Osteoblast (primary cell): ENCODE measurements at regions not wholly inside any gene's neighbourhood (a gene's known extent, or its start where the extent isn't known, plus 50 kb on each side); places are given as distances from the start of the nearest gene placed in this dataset.

Experiments
- DNase-seq: peaks from one replicate; pipeline ENCODE4 v3.0.0; 2011; ENCODE audit warnings: low spot score, mixed read lengths; ENCODE audit not compliant: insufficient read length; ENCODE audit errors: missing footprints
- H2AFZ ChIP-seq: 2 replicates; pipeline ENCODE4 v1.6.0; 2011; ENCODE audit warnings: mild to moderate bottlenecking, low read length
- H3K27ac ChIP-seq: 2 replicates; pipeline ENCODE4 v1.5.1; 2011; ENCODE audit warnings: mild to moderate bottlenecking, low read depth, low read length, moderate library complexity
- H3K27me3 ChIP-seq: 2 replicates; pipeline ENCODE4 v1.6.0; 2012; ENCODE audit warnings: mild to moderate bottlenecking, control low read depth, inconsistent platforms, low read length, moderate library complexity; ENCODE audit not compliant: insufficient read depth
- H3K36me3 ChIP-seq: 2 replicates; pipeline ENCODE4 v1.5.1; 2011; ENCODE audit warnings: mild to moderate bottlenecking, low read length, control low read depth, moderate library complexity; ENCODE audit not compliant: insufficient read depth
- H3K4me1 ChIP-seq: 2 replicates; pipeline ENCODE4 v1.5.1; 2011; ENCODE audit warnings: mild to moderate bottlenecking, low read length, control low read depth, moderate library complexity; ENCODE audit not compliant: insufficient read depth
- H3K4me2 ChIP-seq: 2 replicates; pipeline ENCODE4 v1.6.0; 2011; ENCODE audit warnings: mild to moderate bottlenecking, low read length; ENCODE audit not compliant: insufficient read depth
- H3K4me3 ChIP-seq: fragments of 200-600 bp; sonication (generic); 3 replicates; pipeline ENCODE4 v1.5.1; 2012; ENCODE audit warnings: mild to moderate bottlenecking, low read length, inconsistent platforms; ENCODE audit not compliant: insufficient read depth
- H3K79me2 ChIP-seq: 2 replicates; pipeline ENCODE4 v1.6.0; 2012; ENCODE audit warnings: mild to moderate bottlenecking, low read length, control low read depth, inconsistent platforms; ENCODE audit not compliant: insufficient read depth
- H3K9me3 ChIP-seq: 2 replicates; pipeline ENCODE4 v1.5.1; 2011; ENCODE audit warnings: low read depth, low read length, control low read depth
- H4K20me1 ChIP-seq: 2 replicates; pipeline ENCODE4 v1.6.0; 2012; ENCODE audit warnings: mild to moderate bottlenecking, low read length, control low read depth; ENCODE audit not compliant: insufficient read depth
- TF ChIP-seq, protein P1 (sequence below): IDR thresholded peaks from 2 replicates; pipeline ENCODE4 v1.5.1; 2011; ENCODE audit warnings: mild to moderate bottlenecking, low read depth, low read length, moderate library complexity; ENCODE audit errors: extremely low read depth

DNA sequence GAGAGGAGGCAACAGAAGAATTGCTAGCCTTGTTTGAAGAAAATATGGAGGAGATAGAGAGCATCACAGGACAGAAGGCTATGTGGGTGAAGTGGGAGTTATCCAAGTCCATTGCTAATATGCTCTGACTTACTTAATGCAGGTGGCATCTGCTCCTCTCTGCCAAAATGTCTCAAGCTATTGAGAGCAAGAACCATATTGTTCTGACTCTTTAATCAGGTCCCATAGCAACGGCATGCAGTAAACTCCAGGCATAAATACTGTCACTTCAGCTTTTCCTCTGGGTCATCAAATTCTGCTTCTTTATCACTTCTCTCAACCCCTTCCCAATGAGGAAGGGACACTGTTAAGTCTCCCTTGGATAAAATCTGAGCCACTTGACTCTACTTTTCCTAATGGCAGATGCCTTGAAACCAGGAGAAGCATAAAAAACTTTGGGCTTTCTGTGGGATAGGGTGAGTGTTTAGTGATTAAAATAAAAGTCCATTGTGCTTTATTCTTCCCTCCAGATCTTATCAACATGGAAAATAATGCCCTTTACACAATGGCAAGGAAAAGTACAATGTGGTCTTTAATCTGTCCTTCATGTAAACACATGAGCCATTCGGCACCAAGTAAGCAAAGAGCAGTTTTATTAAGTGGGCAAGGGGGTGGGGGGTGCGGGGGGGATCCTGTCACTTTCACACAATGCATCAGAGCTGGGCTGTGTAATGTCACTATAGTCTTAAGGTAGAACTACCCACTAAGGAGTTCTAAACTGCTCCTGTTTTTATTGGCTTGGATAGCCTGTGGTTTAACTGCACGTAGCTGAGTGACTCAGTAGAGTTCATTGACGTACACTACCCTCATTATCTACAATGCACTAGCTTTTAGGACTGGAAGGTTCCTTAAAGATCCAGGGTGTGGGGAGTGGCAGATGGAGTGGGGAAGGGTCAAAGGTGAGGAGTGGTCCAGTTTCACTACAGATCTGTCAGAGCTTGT lies 71.0 kb upstream of the TARS1 start:
- Histone ChIP-seq H3K27ac (peak overlapping the region; percentile 95), H3K4me2 (peak overlapping the region; percentile 8)
- TF ChIP-seq, protein P1, sequence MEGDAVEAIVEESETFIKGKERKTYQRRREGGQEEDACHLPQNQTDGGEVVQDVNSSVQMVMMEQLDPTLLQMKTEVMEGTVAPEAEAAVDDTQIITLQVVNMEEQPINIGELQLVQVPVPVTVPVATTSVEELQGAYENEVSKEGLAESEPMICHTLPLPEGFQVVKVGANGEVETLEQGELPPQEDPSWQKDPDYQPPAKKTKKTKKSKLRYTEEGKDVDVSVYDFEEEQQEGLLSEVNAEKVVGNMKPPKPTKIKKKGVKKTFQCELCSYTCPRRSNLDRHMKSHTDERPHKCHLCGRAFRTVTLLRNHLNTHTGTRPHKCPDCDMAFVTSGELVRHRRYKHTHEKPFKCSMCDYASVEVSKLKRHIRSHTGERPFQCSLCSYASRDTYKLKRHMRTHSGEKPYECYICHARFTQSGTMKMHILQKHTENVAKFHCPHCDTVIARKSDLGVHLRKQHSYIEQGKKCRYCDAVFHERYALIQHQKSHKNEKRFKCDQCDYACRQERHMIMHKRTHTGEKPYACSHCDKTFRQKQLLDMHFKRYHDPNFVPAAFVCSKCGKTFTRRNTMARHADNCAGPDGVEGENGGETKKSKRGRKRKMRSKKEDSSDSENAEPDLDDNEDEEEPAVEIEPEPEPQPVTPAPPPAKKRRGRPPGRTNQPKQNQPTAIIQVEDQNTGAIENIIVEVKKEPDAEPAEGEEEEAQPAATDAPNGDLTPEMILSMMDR: no peak

DNA sequence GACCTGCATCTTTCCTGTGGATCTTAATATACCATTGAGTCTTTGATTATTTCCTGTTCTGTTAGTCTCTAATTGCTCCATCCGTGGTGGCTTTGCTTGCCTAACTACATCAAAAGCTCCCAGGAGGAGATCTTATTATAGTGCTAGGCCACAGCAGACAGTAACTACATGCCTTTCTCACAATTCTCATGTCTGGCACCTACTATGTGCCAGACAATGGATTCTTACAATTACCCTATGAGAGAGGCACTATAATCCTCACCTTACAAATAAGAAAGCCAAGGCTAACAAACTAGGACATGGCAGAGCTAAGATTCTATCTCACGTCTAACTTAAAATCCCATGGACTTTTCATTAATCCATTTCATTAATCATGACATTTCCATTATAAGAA lies 70.3 kb upstream of the TARS1 start:
- Histone ChIP-seq H3K4me2 (no peak overlapping the region), H2AFZ (peak overlapping the region; percentile 11)

More for the DNA sequence above, 71.0 kb upstream of the TARS1 start:
- Histone ChIP-seq H3K79me2 (no peaks in the 10 kb centered on the region), H3K4me1 (peaks cover 25% of the 10 kb centered on the region), H3K36me3 (no peaks in the 10 kb centered on the region), H3K9me3 (no peaks in the 10 kb centered on the region), H2AFZ (peak overlapping the region; percentile 11), H4K20me1 (no peaks in the 10 kb centered on the region), H3K4me3 (no peak overlapping the region), H3K27me3 (no peaks in the 10 kb centered on the region)
- peak; percentile 83 for DNase-seq

DNA sequence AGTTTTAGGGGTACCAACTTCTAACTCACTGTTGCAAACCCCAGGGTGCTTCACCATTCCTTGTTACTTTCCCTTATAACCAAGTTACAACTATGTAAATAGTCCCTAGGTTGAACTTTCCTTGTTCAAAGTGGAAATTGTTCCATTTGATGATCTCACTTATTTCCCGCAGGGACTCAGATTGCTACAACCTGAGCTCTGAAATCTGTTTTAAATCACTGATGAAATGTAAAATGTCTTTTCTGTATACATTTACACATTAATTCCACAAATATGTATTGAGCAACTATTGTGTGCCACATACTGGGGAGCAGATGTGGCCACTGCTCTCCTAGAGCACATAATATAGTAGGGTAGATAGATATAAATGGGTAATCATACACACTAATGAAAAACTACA lies 69.1 kb upstream of the TARS1 start:
- Histone ChIP-seq H3K4me3 (no peak overlapping the region), H3K27ac (peak overlapping the region; percentile 95)

More for the DNA sequence above, 70.3 kb upstream of the TARS1 start:
- Histone ChIP-seq H3K36me3 (no peaks in the 10 kb centered on the region), H3K4me3 (no peak overlapping the region), H3K27me3 (no peaks in the 10 kb centered on the region), H4K20me1 (no peaks in the 10 kb centered on the region), H3K27ac (peak overlapping the region; percentile 95), H3K79me2 (no peaks in the 10 kb centered on the region), H3K9me3 (no peaks in the 10 kb centered on the region), H3K4me1 (peaks cover 25% of the 10 kb centered on the region)
- DNase-seq: no peak
- TF ChIP-seq, protein P1: no peak

More for the DNA sequence above, 69.1 kb upstream of the TARS1 start:
- H3K79me2 ChIP-seq: no peaks in the 10 kb centered on the region
- H4K20me1 ChIP-seq: no peaks in the 10 kb centered on the region
- H3K27me3 ChIP-seq: no peaks in the 10 kb centered on the region
- TF ChIP-seq, protein P1: no peak
- H2AFZ ChIP-seq: no peak overlapping the region
- no peak for DNase-seq
- peaks cover 25% of the 10 kb centered on the region for H3K4me1 ChIP-seq
- H3K4me2 ChIP-seq: no peak overlapping the region
- H3K36me3 ChIP-seq: no peaks in the 10 kb centered on the region
- H3K9me3 ChIP-seq: no peaks in the 10 kb centered on the region
